ENCODE measurements at regions not wholly inside any gene's neighbourhood (a gene's known extent, or its start where the extent isn't known, plus 50 kb on each side); places are given as distances from the start of the nearest gene placed in this dataset.
"Not testable (repeated sequence)": the region's sequence is repeated elsewhere in the genome, so short reads cannot be mapped to it uniquely, and the experiment has no call there.

GRCh38 chr17:77543801-77544200 is 403.0 kb downstream of the SEC14L1 start:
- no peak for FAIRE-seq

GRCh38 chr17:77544347-77545110 is 403.8 kb downstream of the SEC14L1 start:
- no peak for FAIRE-seq

More at GRCh38 chr17:77543801-77544200, 403.0 kb downstream of the SEC14L1 start:
- DNase-seq (ENCODE audit: extremely low spot score, insufficient read length, low read depth): no peak

GRCh38 chr17:77546772-77547241 is 406.0 kb downstream of the SEC14L1 start:
- FAIRE-seq: no peak
- no peak for DNase-seq (ENCODE audit: extremely low spot score, insufficient read length, low read depth)

More at GRCh38 chr17:77544347-77545110, 403.8 kb downstream of the SEC14L1 start:
- DNase-seq (ENCODE audit: extremely low spot score, insufficient read length, low read depth): no peak

GRCh38 chr17:77548967-77549366 is 408.2 kb downstream of the SEC14L1 start:
- DNase-seq (ENCODE audit: extremely low spot score, insufficient read length, low read depth): no peak
- no peak for FAIRE-seq

- no peak for FAIRE-seq
- no peak for DNase-seq (ENCODE audit: extremely low spot score, insufficient read length, low read depth)
These were observed 408.7 kb upstream of the TNRC6C start for GRCh38 chr17:77549726-77550366.

- DNase-seq (ENCODE audit: extremely low spot score, insufficient read length, low read depth): no peak
- FAIRE-seq: no peak
These were observed 404.9 kb upstream of the TNRC6C start for GRCh38 chr17:77553459-77554066.

- DNase-seq (ENCODE audit: extremely low spot score, insufficient read length, low read depth) (no peak), FAIRE-seq (no peak)
These were observed 403.3 kb upstream of the TNRC6C start for GRCh38 chr17:77555121-77555591.

GRCh38 chr17:77555741-77556291 is 402.7 kb upstream of the TNRC6C start:
- FAIRE-seq (no peak), DNase-seq (ENCODE audit: extremely low spot score, insufficient read length, low read depth) (no peak)

- DNase-seq (ENCODE audit: extremely low spot score, insufficient read length, low read depth): no peak
- FAIRE-seq: no peak
These were observed 402.0 kb upstream of the TNRC6C start for GRCh38 chr17:77556383-77557061.

GRCh38 chr17:77558846-77559626 is 399.5 kb upstream of the TNRC6C start:
- DNase-seq (ENCODE audit: extremely low spot score, insufficient read length, low read depth): no peak
- FAIRE-seq: no peak

- FAIRE-seq (no peak), DNase-seq (ENCODE audit: extremely low spot score, insufficient read length, low read depth) (no peak)
These were observed 398.1 kb upstream of the TNRC6C start for GRCh38 chr17:77560381-77560780.

- no peak for FAIRE-seq
- no peak for DNase-seq (ENCODE audit: extremely low spot score, insufficient read length, low read depth)
These were observed 397.7 kb upstream of the TNRC6C start for GRCh38 chr17:77560841-77561240.

- not testable (repeated sequence) for FAIRE-seq; DNase-seq (ENCODE audit: extremely low spot score, insufficient read length, low read depth)
These were observed 396.1 kb upstream of the TNRC6C start for GRCh38 chr17:77562361-77562760.

GRCh38 chr17:77563439-77564102 is 394.9 kb upstream of the TNRC6C start:
- FAIRE-seq (no peak), DNase-seq (ENCODE audit: extremely low spot score, insufficient read length, low read depth) (no peak)

- FAIRE-seq: no peak
- no peak for DNase-seq (ENCODE audit: extremely low spot score, insufficient read length, low read depth)
These were observed 394.1 kb upstream of the TNRC6C start for GRCh38 chr17:77564278-77564920.

GRCh38 chr17:77565166-77565565 is 393.3 kb upstream of the TNRC6C start:
- FAIRE-seq: no peak
- DNase-seq (ENCODE audit: extremely low spot score, insufficient read length, low read depth): no peak

- FAIRE-seq: no peak
- no peak for DNase-seq (ENCODE audit: extremely low spot score, insufficient read length, low read depth)
These were observed 392.4 kb upstream of the TNRC6C start for GRCh38 chr17:77566151-77566550.

GRCh38 chr17:77566566-77567138 is 391.9 kb upstream of the TNRC6C start:
- FAIRE-seq (no peak), DNase-seq (ENCODE audit: extremely low spot score, insufficient read length, low read depth) (no peak)
